ENCODE measurements at regions not wholly inside any gene's neighbourhood (a gene's known extent, or its start where the extent isn't known, plus 50 kb on each side); places are given as distances from the start of the nearest gene placed in this dataset.

DNA sequence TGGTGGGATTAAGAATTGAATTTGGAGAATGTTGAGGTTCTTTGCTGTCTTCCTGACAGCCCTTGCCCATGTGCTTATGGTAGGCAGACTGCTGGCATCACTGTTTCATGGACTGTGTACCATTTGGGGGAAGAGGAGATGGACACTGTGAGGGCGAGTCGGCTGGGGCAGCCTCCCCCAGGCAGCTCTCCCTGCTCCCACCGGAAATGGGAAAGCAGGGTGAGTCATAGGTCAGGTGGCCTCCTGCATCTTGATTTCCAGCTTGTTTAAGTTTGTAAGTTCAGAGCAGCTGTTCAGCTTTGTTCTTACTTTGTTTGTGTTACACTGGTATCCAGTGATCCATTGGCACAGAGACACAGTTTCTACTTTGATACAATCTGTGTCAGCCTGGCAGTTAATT, 87.2 kb upstream of the CNIH3 start:
- H3K27ac Mint-ChIP-seq: no peak overlapping the region
- H3K9me3 Mint-ChIP-seq: no peaks in the 10 kb centered on the region
- 47 to 73% methylated on average over 3 of the region's 3 CpGs for WGBS, 2 experiments (ENCODE audit: insufficient coverage in 1 of 2, insufficient read length in 1 of 2)
- H3K4me1 Mint-ChIP-seq: peaks cover 2% of the 10 kb centered on the region
- Histone ChIP-seq H3K36me3 (ENCODE audit: control insufficient read depth, insufficient read depth, low read length) (no peaks in the 10 kb centered on the region), H3K4me1 (ENCODE audit: control insufficient read depth, insufficient read depth, low read length) (no peaks in the 10 kb centered on the region), H3K27me3 (ENCODE audit: control insufficient read depth, insufficient read depth, low read length, poor library complexity, severe bottlenecking) (no peaks in the 10 kb centered on the region), H3K9ac (ENCODE audit: extremely low read depth, low read length, poor library complexity, severe bottlenecking) (no peak overlapping the region), H3K9me3 (ENCODE audit: control insufficient read depth, low read length) (no peaks in the 10 kb centered on the region), H3K4me3 (ENCODE audit: low read length) (no peak overlapping the region), H3K27ac (ENCODE audit: low read depth, low read length) (no peak overlapping the region)
- TF ChIP-seq, protein P1, sequence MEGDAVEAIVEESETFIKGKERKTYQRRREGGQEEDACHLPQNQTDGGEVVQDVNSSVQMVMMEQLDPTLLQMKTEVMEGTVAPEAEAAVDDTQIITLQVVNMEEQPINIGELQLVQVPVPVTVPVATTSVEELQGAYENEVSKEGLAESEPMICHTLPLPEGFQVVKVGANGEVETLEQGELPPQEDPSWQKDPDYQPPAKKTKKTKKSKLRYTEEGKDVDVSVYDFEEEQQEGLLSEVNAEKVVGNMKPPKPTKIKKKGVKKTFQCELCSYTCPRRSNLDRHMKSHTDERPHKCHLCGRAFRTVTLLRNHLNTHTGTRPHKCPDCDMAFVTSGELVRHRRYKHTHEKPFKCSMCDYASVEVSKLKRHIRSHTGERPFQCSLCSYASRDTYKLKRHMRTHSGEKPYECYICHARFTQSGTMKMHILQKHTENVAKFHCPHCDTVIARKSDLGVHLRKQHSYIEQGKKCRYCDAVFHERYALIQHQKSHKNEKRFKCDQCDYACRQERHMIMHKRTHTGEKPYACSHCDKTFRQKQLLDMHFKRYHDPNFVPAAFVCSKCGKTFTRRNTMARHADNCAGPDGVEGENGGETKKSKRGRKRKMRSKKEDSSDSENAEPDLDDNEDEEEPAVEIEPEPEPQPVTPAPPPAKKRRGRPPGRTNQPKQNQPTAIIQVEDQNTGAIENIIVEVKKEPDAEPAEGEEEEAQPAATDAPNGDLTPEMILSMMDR (conservative IDR thresholded peaks at IDR 0.05): no peak
- no peaks in the 10 kb centered on the region for H3K36me3 Mint-ChIP-seq (ENCODE audit: low read depth)
- H3K27me3 Mint-ChIP-seq (ENCODE audit: insufficient read depth): no peaks in the 10 kb centered on the region
- no peak overlapping the region for H3K4me3 Mint-ChIP-seq
- no peak for DNase-seq

DNA sequence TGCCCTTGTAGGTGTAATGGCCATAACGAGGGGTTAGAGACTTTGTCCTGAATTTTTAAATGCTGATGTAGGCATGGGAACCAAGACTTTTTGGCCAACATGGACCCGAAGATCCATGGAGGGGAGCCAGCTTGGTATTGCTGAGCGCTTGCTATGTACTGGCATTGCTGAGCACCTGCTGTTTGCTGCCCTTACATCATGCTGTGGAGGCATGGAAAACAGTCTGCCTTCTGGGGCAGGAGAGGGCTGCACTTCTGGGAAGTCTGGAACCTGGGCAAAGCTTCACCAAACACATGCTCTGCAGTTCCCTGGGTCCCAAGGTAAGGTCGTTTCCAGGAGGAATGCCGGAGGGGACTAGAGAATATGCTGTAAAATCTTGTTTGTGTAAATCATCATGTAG, 86.3 kb upstream of the CNIH3 start:
- WGBS, 2 experiments (ENCODE audit: insufficient coverage in 1 of 2, insufficient read length in 1 of 2): 88 to 94% methylated on average over 3 to 5 of the region's 5 CpGs

DNA sequence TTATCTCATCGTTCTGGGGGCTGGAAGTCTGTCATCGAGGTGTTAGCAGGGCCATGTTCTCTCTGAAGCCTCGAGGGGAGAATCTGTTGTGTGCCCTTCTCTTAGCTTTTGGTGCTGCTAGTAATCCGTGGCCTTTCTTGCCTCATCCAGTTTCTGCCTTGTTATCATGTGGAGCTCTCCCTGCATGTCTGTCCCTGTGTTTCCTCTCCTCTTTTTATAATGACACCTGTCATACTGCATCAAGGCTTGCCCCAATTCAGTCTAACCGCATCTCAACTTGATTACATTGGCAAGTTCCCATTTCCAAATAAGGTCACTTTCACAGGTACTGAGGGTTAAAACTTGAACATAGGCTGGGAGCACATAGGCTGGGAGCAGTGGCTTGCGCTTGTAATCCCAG, 82.6 kb upstream of the CNIH3 start:
- Histone ChIP-seq H3K27ac (ENCODE audit: low read depth, low read length) (no peak overlapping the region), H3K4me3 (ENCODE audit: low read length) (no peak overlapping the region), H3K27me3 (ENCODE audit: control insufficient read depth, insufficient read depth, low read length, poor library complexity, severe bottlenecking) (no peaks in the 10 kb centered on the region), H3K9me3 (ENCODE audit: control insufficient read depth, low read length) (peaks cover 3% of the 10 kb centered on the region), H3K36me3 (ENCODE audit: control insufficient read depth, insufficient read depth, low read length) (no peaks in the 10 kb centered on the region), H3K9ac (ENCODE audit: extremely low read depth, low read length, poor library complexity, severe bottlenecking) (no peak overlapping the region), H3K4me1 (ENCODE audit: control insufficient read depth, insufficient read depth, low read length) (no peaks in the 10 kb centered on the region)
- no peaks in the 10 kb centered on the region for H3K36me3 Mint-ChIP-seq (ENCODE audit: low read depth)
- H3K27ac Mint-ChIP-seq: no peak overlapping the region
- 95% methylated on average over 6 of the region's 6 CpGs for WGBS, 2 experiments (ENCODE audit: insufficient coverage in 1 of 2, insufficient read length in 1 of 2)
- TF ChIP-seq, protein P1 (conservative IDR thresholded peaks at IDR 0.05): no peak
- H3K4me1 Mint-ChIP-seq: peaks cover 2% of the 10 kb centered on the region
- H3K27me3 Mint-ChIP-seq (ENCODE audit: insufficient read depth): no peaks in the 10 kb centered on the region
- no peak for DNase-seq
- no peak overlapping the region for H3K4me3 Mint-ChIP-seq
- peaks cover 7% of the 10 kb centered on the region for H3K9me3 Mint-ChIP-seq

More for the DNA sequence above, 86.3 kb upstream of the CNIH3 start:
- H3K4me1 Mint-ChIP-seq: peaks cover 2% of the 10 kb centered on the region
- DNase-seq: no peak
- H3K4me3 Mint-ChIP-seq: no peak overlapping the region
- Histone ChIP-seq H3K27ac (ENCODE audit: low read depth, low read length) (no peak overlapping the region), H3K36me3 (ENCODE audit: control insufficient read depth, insufficient read depth, low read length) (no peaks in the 10 kb centered on the region), H3K4me3 (ENCODE audit: low read length) (no peak overlapping the region), H3K4me1 (ENCODE audit: control insufficient read depth, insufficient read depth, low read length) (no peaks in the 10 kb centered on the region), H3K9ac (ENCODE audit: extremely low read depth, low read length, poor library complexity, severe bottlenecking) (no peak overlapping the region), H3K9me3 (ENCODE audit: control insufficient read depth, low read length) (no peaks in the 10 kb centered on the region), H3K27me3 (ENCODE audit: control insufficient read depth, insufficient read depth, low read length, poor library complexity, severe bottlenecking) (no peaks in the 10 kb centered on the region)
- no peaks in the 10 kb centered on the region for H3K27me3 Mint-ChIP-seq (ENCODE audit: insufficient read depth)
- H3K9me3 Mint-ChIP-seq: no peaks in the 10 kb centered on the region
- TF ChIP-seq, protein P1 (conservative IDR thresholded peaks at IDR 0.05): no peak
- peak overlapping the region; percentile 44 for H3K27ac Mint-ChIP-seq
- H3K36me3 Mint-ChIP-seq (ENCODE audit: low read depth): no peaks in the 10 kb centered on the region
